Right lobe of liver (tissue), 4 donors: ENCODE measurements at regions not wholly inside any gene's neighbourhood (a gene's known extent, or its start where the extent isn't known, plus 50 kb on each side); places are given as distances from the start of the nearest gene placed in this dataset.

Experiments
- POLR2A ChIP-seq: fragments of 450-650 bp; IDR thresholded peaks from one replicate; pipeline ENCODE4 v1.6.1; 2017; ENCODE audit warnings: antibody characterized with exemption, mild to moderate bottlenecking
- TF ChIP-seq, protein P1 (sequence below), 4 donors: fragments of 200-600 bp in 3 of 4; fragments of 450-650 bp in 1 of 4; IDR thresholded peaks; one replicate each; pipeline versions ENCODE4 v1.5.1 to v1.8.0; 2016 to 2022; ENCODE audit warnings: antibody characterized with exemption in 4 of 4, mild to moderate bottlenecking in 2 of 4
- donor health status: DM: no; HTN: no; CAD: no.
- donor health status: DM: no; HTN: no; CAD: no.
- donor health status: DM: no; HTN: yes; CAD: no.

- TF ChIP-seq, protein P1, sequence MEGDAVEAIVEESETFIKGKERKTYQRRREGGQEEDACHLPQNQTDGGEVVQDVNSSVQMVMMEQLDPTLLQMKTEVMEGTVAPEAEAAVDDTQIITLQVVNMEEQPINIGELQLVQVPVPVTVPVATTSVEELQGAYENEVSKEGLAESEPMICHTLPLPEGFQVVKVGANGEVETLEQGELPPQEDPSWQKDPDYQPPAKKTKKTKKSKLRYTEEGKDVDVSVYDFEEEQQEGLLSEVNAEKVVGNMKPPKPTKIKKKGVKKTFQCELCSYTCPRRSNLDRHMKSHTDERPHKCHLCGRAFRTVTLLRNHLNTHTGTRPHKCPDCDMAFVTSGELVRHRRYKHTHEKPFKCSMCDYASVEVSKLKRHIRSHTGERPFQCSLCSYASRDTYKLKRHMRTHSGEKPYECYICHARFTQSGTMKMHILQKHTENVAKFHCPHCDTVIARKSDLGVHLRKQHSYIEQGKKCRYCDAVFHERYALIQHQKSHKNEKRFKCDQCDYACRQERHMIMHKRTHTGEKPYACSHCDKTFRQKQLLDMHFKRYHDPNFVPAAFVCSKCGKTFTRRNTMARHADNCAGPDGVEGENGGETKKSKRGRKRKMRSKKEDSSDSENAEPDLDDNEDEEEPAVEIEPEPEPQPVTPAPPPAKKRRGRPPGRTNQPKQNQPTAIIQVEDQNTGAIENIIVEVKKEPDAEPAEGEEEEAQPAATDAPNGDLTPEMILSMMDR (IDR thresholded peaks at IDR 0.05), result no peak
- no peak for TF ChIP-seq POLR2A
These were observed 77.8 kb upstream of the SPOPL start for GRCh38 chr2:138423745-138424144.
